ENCODE measurements at regions not wholly inside any gene's neighbourhood (a gene's known extent, or its start where the extent isn't known, plus 50 kb on each side); places are given as distances from the start of the nearest gene placed in this dataset.
A peak's percentile ranks its signal among the peaks of the same experiment; 100 is the strongest.

- no peaks in the 10 kb centered on the region for H3K4me1 ChIP-seq (ENCODE audit: low read length)
- no peaks in the 10 kb centered on the region for H3K9me3 ChIP-seq (ENCODE audit: low read length)
- DNase-seq, result no peak
- no peaks in the 10 kb centered on the region for H3K79me2 ChIP-seq (ENCODE audit: low read length)
- no peak overlapping the region for H3K9ac ChIP-seq (ENCODE audit: low read length)
- H3K4me3 ChIP-seq (ENCODE audit: low read length), result no peak overlapping the region
- no peaks in the 10 kb centered on the region for H3K27me3 ChIP-seq (ENCODE audit: low read length)
- H2AFZ ChIP-seq (ENCODE audit: low read length), result no peak overlapping the region
- H3K36me3 ChIP-seq (ENCODE audit: insufficient read depth, low read length), result no peaks in the 10 kb centered on the region
- no peaks in the 10 kb centered on the region for H3K9me2 ChIP-seq (replicated peaks; ENCODE audit: insufficient read depth, low read length)
- H3K27ac ChIP-seq (ENCODE audit: low read length), result no peak overlapping the region
- H3K4me2 ChIP-seq (ENCODE audit: low read depth, low read length, poor library complexity, severe bottlenecking), result no peak overlapping the region
- no peaks in the 10 kb centered on the region for H4K20me1 ChIP-seq (ENCODE audit: insufficient read depth, low read depth, low read length)
These were observed 72.3 kb downstream of the LINC00237 start for GRCh38 chr20:21033817-21034216.

GRCh38 chr20:21031666-21032065 is 74.5 kb downstream of the LINC00237 start:
- H3K79me2 ChIP-seq (ENCODE audit: low read length), result no peaks in the 10 kb centered on the region
- no peaks in the 10 kb centered on the region for H3K36me3 ChIP-seq (ENCODE audit: insufficient read depth, low read length)
- no peaks in the 10 kb centered on the region for H3K9me3 ChIP-seq (ENCODE audit: low read length)
- no peak overlapping the region for H3K27ac ChIP-seq (ENCODE audit: low read length)
- H4K20me1 ChIP-seq (ENCODE audit: insufficient read depth, low read depth, low read length), result no peaks in the 10 kb centered on the region
- no peak overlapping the region for H3K4me3 ChIP-seq (ENCODE audit: low read length)
- no peaks in the 10 kb centered on the region for H3K9me2 ChIP-seq (replicated peaks; ENCODE audit: insufficient read depth, low read length)
- H2AFZ ChIP-seq (ENCODE audit: low read length), result no peak overlapping the region
- no peaks in the 10 kb centered on the region for H3K27me3 ChIP-seq (ENCODE audit: low read length)
- no peaks in the 10 kb centered on the region for H3K4me1 ChIP-seq (ENCODE audit: low read length)
- H3K9ac ChIP-seq (ENCODE audit: low read length), result no peak overlapping the region
- no peak for DNase-seq
- H3K4me2 ChIP-seq (ENCODE audit: low read depth, low read length, poor library complexity, severe bottlenecking), result no peak overlapping the region

GRCh38 chr20:21029341-21029740 is 76.8 kb downstream of the LINC00237 start:
- Histone ChIP-seq H3K4me3 (ENCODE audit: low read length) (no peak overlapping the region), H3K9me3 (ENCODE audit: low read length) (no peaks in the 10 kb centered on the region), H3K36me3 (ENCODE audit: insufficient read depth, low read length) (no peaks in the 10 kb centered on the region), H3K27me3 (ENCODE audit: low read length) (no peaks in the 10 kb centered on the region), H3K4me2 (ENCODE audit: low read depth, low read length, poor library complexity, severe bottlenecking) (no peak overlapping the region), H3K9ac (ENCODE audit: low read length) (no peak overlapping the region), H3K9me2 (replicated peaks; ENCODE audit: insufficient read depth, low read length) (no peaks in the 10 kb centered on the region), H2AFZ (ENCODE audit: low read length) (no peak overlapping the region), H3K79me2 (ENCODE audit: low read length) (no peaks in the 10 kb centered on the region), H3K27ac (ENCODE audit: low read length) (no peak overlapping the region), H4K20me1 (ENCODE audit: insufficient read depth, low read depth, low read length) (no peaks in the 10 kb centered on the region), H3K4me1 (ENCODE audit: low read length) (no peaks in the 10 kb centered on the region)
- no peak for DNase-seq

GRCh38 chr20:21028921-21029320 is 77.2 kb downstream of the LINC00237 start:
- no peaks in the 10 kb centered on the region for H3K4me1 ChIP-seq (ENCODE audit: low read length)
- H3K9me2 ChIP-seq (replicated peaks; ENCODE audit: insufficient read depth, low read length), result no peaks in the 10 kb centered on the region
- no peaks in the 10 kb centered on the region for H3K36me3 ChIP-seq (ENCODE audit: insufficient read depth, low read length)
- no peaks in the 10 kb centered on the region for H3K9me3 ChIP-seq (ENCODE audit: low read length)
- no peaks in the 10 kb centered on the region for H4K20me1 ChIP-seq (ENCODE audit: insufficient read depth, low read depth, low read length)
- H3K79me2 ChIP-seq (ENCODE audit: low read length), result no peaks in the 10 kb centered on the region
- no peaks in the 10 kb centered on the region for H3K27me3 ChIP-seq (ENCODE audit: low read length)
- no peak overlapping the region for H3K9ac ChIP-seq (ENCODE audit: low read length)
- H3K27ac ChIP-seq (ENCODE audit: low read length), result no peak overlapping the region
- no peak for DNase-seq
- no peak overlapping the region for H2AFZ ChIP-seq (ENCODE audit: low read length)
- no peak overlapping the region for H3K4me2 ChIP-seq (ENCODE audit: low read depth, low read length, poor library complexity, severe bottlenecking)
- no peak overlapping the region for H3K4me3 ChIP-seq (ENCODE audit: low read length)

- H3K79me2 ChIP-seq (ENCODE audit: low read length), result no peaks in the 10 kb centered on the region
- no peak for DNase-seq
- no peaks in the 10 kb centered on the region for H4K20me1 ChIP-seq (ENCODE audit: insufficient read depth, low read depth, low read length)
- no peaks in the 10 kb centered on the region for H3K4me1 ChIP-seq (ENCODE audit: low read length)
- H3K9ac ChIP-seq (ENCODE audit: low read length), result no peak overlapping the region
- H3K36me3 ChIP-seq (ENCODE audit: insufficient read depth, low read length), result no peaks in the 10 kb centered on the region
- no peak overlapping the region for H3K4me2 ChIP-seq (ENCODE audit: low read depth, low read length, poor library complexity, severe bottlenecking)
- no peaks in the 10 kb centered on the region for H3K9me2 ChIP-seq (replicated peaks; ENCODE audit: insufficient read depth, low read length)
- no peak overlapping the region for H2AFZ ChIP-seq (ENCODE audit: low read length)
- no peak overlapping the region for H3K4me3 ChIP-seq (ENCODE audit: low read length)
- H3K27ac ChIP-seq (ENCODE audit: low read length), result no peak overlapping the region
- no peaks in the 10 kb centered on the region for H3K27me3 ChIP-seq (ENCODE audit: low read length)
- no peaks in the 10 kb centered on the region for H3K9me3 ChIP-seq (ENCODE audit: low read length)
These were observed 77.7 kb downstream of the LINC00237 start for GRCh38 chr20:21028436-21028835.

- Histone ChIP-seq H3K4me3 (ENCODE audit: low read length) (no peak overlapping the region), H3K36me3 (ENCODE audit: insufficient read depth, low read length) (no peaks in the 10 kb centered on the region), H2AFZ (ENCODE audit: low read length) (no peak overlapping the region)
These were observed 78.6 kb downstream of the LINC00237 start for GRCh38 chr20:21027569-21027968.

GRCh38 chr20:21026951-21027350 is 79.2 kb downstream of the LINC00237 start:
- H3K36me3 ChIP-seq (ENCODE audit: insufficient read depth, low read length), result no peaks in the 10 kb centered on the region
- no peaks in the 10 kb centered on the region for H3K4me1 ChIP-seq (ENCODE audit: low read length)
- H2AFZ ChIP-seq (ENCODE audit: low read length), result no peak overlapping the region
- no peaks in the 10 kb centered on the region for H3K27me3 ChIP-seq (ENCODE audit: low read length)
- H3K4me3 ChIP-seq (ENCODE audit: low read length), result no peak overlapping the region
- no peaks in the 10 kb centered on the region for H3K9me3 ChIP-seq (ENCODE audit: low read length)
- H3K9ac ChIP-seq (ENCODE audit: low read length), result no peak overlapping the region
- no peaks in the 10 kb centered on the region for H3K9me2 ChIP-seq (replicated peaks; ENCODE audit: insufficient read depth, low read length)
- H3K4me2 ChIP-seq (ENCODE audit: low read depth, low read length, poor library complexity, severe bottlenecking), result no peak overlapping the region
- no peaks in the 10 kb centered on the region for H4K20me1 ChIP-seq (ENCODE audit: insufficient read depth, low read depth, low read length)
- H3K27ac ChIP-seq (ENCODE audit: low read length), result no peak overlapping the region
- DNase-seq, result no peak
- H3K79me2 ChIP-seq (ENCODE audit: low read length), result no peaks in the 10 kb centered on the region

More at GRCh38 chr20:21027569-21027968, 78.6 kb downstream of the LINC00237 start:
- H3K9me2 ChIP-seq (replicated peaks; ENCODE audit: insufficient read depth, low read length), result no peaks in the 10 kb centered on the region
- no peak overlapping the region for H3K27ac ChIP-seq (ENCODE audit: low read length)
- no peaks in the 10 kb centered on the region for H3K27me3 ChIP-seq (ENCODE audit: low read length)
- no peaks in the 10 kb centered on the region for H4K20me1 ChIP-seq (ENCODE audit: insufficient read depth, low read depth, low read length)
- H3K4me1 ChIP-seq (ENCODE audit: low read length), result no peaks in the 10 kb centered on the region
- H3K9me3 ChIP-seq (ENCODE audit: low read length), result no peaks in the 10 kb centered on the region
- no peaks in the 10 kb centered on the region for H3K79me2 ChIP-seq (ENCODE audit: low read length)
- peak; percentile 46 for DNase-seq
- no peak overlapping the region for H3K9ac ChIP-seq (ENCODE audit: low read length)
- H3K4me2 ChIP-seq (ENCODE audit: low read depth, low read length, poor library complexity, severe bottlenecking), result no peak overlapping the region

GRCh38 chr20:21024420-21024819 is 81.7 kb downstream of the LINC00237 start:
- Histone ChIP-seq H3K9me3 (ENCODE audit: low read length) (no peaks in the 10 kb centered on the region), H3K27ac (ENCODE audit: low read length) (no peak overlapping the region), H2AFZ (ENCODE audit: low read length) (no peak overlapping the region), H3K9me2 (replicated peaks; ENCODE audit: insufficient read depth, low read length) (no peaks in the 10 kb centered on the region), H4K20me1 (ENCODE audit: insufficient read depth, low read depth, low read length) (no peaks in the 10 kb centered on the region), H3K4me2 (ENCODE audit: low read depth, low read length, poor library complexity, severe bottlenecking) (no peak overlapping the region), H3K27me3 (ENCODE audit: low read length) (no peaks in the 10 kb centered on the region), H3K9ac (ENCODE audit: low read length) (no peak overlapping the region), H3K79me2 (ENCODE audit: low read length) (no peaks in the 10 kb centered on the region), H3K36me3 (ENCODE audit: insufficient read depth, low read length) (no peaks in the 10 kb centered on the region), H3K4me1 (ENCODE audit: low read length) (no peaks in the 10 kb centered on the region), H3K4me3 (ENCODE audit: low read length) (no peak overlapping the region)
- DNase-seq, result no peak

- no peaks in the 10 kb centered on the region for H4K20me1 ChIP-seq (ENCODE audit: insufficient read depth, low read depth, low read length)
- H2AFZ ChIP-seq (ENCODE audit: low read length), result no peak overlapping the region
- DNase-seq, result no peak
- no peak overlapping the region for H3K27ac ChIP-seq (ENCODE audit: low read length)
- H3K4me2 ChIP-seq (ENCODE audit: low read depth, low read length, poor library complexity, severe bottlenecking), result no peak overlapping the region
- H3K27me3 ChIP-seq (ENCODE audit: low read length), result no peaks in the 10 kb centered on the region
- no peaks in the 10 kb centered on the region for H3K4me1 ChIP-seq (ENCODE audit: low read length)
- no peak overlapping the region for H3K9ac ChIP-seq (ENCODE audit: low read length)
- H3K4me3 ChIP-seq (ENCODE audit: low read length), result no peak overlapping the region
- H3K79me2 ChIP-seq (ENCODE audit: low read length), result no peaks in the 10 kb centered on the region
- no peaks in the 10 kb centered on the region for H3K9me2 ChIP-seq (replicated peaks; ENCODE audit: insufficient read depth, low read length)
- no peaks in the 10 kb centered on the region for H3K36me3 ChIP-seq (ENCODE audit: insufficient read depth, low read length)
- H3K9me3 ChIP-seq (ENCODE audit: low read length), result no peaks in the 10 kb centered on the region
These were observed 83.2 kb downstream of the LINC00237 start for GRCh38 chr20:21022925-21023324.

Data from Karpas-422 (cell line).